Stomach (tissue), 4 donors: ENCODE measurements at regions not wholly inside any gene's neighbourhood (a gene's known extent, or its start where the extent isn't known, plus 50 kb on each side); places are given as distances from the start of the nearest gene placed in this dataset.

Experiments
- CTCF ChIP-seq, 7 experiments: fragments of 450-650 bp in 4 of 7; fragments of 200-600 bp in 3 of 7; sonication (generic) in 3 of 7; IDR thresholded peaks; one replicate each; pipeline ENCODE4 v1.5.1; 2016 to 2019; ENCODE audit warnings: antibody characterized with exemption in 7 of 7, control low read depth in 2 of 7, mild to moderate bottlenecking in 1 of 7
- EP300 ChIP-seq: sonication (generic); formaldehyde crosslinking; IDR thresholded peaks from one replicate; pipeline ENCODE4 v1.6.1; 2017; ENCODE audit warnings: antibody characterized with exemption
- POLR2A ChIP-seq, 4 donors: fragments of 450-650 bp; IDR thresholded peaks; one replicate each; pipeline ENCODE4 v1.6.1; 2016; ENCODE audit warnings: antibody characterized with exemption in 4 of 4, control low read depth in 2 of 4, mild to moderate bottlenecking in 1 of 4, moderate library complexity in 1 of 4

- no peak for TF ChIP-seq CTCF (IDR thresholded peaks at IDR 0.05)
- no peak for TF ChIP-seq POLR2A (IDR thresholded peaks at IDR 0.05)
- no peak for TF ChIP-seq EP300
Measured at GRCh38 chr6:68122032-68122431, 513.0 kb upstream of the ADGRB3 start.
